ENCODE measurements at regions not wholly inside any gene's neighbourhood (a gene's known extent, or its start where the extent isn't known, plus 50 kb on each side); places are given as distances from the start of the nearest gene placed in this dataset.

DNA sequence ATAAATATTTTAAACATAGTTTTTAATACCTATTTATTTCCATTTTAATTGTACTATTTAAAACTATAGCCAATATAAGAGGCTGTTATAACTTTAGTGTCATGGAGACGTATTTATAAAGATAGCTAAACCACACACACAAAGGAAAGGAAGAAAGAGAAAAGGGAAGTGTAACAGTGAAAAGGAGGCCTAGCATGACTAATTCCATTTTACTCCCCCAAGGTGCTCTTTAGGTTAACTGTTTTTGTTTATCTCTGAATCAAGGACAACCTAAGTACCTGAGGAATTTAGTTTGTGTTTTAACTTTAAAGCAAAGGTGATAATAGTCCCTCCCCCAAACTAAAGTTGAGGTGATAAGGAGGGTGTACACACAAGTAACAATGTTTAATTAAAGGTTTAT, 1188.9 kb upstream of the C9orf72 start (continued):
- TF ChIP-seq, protein P1, sequence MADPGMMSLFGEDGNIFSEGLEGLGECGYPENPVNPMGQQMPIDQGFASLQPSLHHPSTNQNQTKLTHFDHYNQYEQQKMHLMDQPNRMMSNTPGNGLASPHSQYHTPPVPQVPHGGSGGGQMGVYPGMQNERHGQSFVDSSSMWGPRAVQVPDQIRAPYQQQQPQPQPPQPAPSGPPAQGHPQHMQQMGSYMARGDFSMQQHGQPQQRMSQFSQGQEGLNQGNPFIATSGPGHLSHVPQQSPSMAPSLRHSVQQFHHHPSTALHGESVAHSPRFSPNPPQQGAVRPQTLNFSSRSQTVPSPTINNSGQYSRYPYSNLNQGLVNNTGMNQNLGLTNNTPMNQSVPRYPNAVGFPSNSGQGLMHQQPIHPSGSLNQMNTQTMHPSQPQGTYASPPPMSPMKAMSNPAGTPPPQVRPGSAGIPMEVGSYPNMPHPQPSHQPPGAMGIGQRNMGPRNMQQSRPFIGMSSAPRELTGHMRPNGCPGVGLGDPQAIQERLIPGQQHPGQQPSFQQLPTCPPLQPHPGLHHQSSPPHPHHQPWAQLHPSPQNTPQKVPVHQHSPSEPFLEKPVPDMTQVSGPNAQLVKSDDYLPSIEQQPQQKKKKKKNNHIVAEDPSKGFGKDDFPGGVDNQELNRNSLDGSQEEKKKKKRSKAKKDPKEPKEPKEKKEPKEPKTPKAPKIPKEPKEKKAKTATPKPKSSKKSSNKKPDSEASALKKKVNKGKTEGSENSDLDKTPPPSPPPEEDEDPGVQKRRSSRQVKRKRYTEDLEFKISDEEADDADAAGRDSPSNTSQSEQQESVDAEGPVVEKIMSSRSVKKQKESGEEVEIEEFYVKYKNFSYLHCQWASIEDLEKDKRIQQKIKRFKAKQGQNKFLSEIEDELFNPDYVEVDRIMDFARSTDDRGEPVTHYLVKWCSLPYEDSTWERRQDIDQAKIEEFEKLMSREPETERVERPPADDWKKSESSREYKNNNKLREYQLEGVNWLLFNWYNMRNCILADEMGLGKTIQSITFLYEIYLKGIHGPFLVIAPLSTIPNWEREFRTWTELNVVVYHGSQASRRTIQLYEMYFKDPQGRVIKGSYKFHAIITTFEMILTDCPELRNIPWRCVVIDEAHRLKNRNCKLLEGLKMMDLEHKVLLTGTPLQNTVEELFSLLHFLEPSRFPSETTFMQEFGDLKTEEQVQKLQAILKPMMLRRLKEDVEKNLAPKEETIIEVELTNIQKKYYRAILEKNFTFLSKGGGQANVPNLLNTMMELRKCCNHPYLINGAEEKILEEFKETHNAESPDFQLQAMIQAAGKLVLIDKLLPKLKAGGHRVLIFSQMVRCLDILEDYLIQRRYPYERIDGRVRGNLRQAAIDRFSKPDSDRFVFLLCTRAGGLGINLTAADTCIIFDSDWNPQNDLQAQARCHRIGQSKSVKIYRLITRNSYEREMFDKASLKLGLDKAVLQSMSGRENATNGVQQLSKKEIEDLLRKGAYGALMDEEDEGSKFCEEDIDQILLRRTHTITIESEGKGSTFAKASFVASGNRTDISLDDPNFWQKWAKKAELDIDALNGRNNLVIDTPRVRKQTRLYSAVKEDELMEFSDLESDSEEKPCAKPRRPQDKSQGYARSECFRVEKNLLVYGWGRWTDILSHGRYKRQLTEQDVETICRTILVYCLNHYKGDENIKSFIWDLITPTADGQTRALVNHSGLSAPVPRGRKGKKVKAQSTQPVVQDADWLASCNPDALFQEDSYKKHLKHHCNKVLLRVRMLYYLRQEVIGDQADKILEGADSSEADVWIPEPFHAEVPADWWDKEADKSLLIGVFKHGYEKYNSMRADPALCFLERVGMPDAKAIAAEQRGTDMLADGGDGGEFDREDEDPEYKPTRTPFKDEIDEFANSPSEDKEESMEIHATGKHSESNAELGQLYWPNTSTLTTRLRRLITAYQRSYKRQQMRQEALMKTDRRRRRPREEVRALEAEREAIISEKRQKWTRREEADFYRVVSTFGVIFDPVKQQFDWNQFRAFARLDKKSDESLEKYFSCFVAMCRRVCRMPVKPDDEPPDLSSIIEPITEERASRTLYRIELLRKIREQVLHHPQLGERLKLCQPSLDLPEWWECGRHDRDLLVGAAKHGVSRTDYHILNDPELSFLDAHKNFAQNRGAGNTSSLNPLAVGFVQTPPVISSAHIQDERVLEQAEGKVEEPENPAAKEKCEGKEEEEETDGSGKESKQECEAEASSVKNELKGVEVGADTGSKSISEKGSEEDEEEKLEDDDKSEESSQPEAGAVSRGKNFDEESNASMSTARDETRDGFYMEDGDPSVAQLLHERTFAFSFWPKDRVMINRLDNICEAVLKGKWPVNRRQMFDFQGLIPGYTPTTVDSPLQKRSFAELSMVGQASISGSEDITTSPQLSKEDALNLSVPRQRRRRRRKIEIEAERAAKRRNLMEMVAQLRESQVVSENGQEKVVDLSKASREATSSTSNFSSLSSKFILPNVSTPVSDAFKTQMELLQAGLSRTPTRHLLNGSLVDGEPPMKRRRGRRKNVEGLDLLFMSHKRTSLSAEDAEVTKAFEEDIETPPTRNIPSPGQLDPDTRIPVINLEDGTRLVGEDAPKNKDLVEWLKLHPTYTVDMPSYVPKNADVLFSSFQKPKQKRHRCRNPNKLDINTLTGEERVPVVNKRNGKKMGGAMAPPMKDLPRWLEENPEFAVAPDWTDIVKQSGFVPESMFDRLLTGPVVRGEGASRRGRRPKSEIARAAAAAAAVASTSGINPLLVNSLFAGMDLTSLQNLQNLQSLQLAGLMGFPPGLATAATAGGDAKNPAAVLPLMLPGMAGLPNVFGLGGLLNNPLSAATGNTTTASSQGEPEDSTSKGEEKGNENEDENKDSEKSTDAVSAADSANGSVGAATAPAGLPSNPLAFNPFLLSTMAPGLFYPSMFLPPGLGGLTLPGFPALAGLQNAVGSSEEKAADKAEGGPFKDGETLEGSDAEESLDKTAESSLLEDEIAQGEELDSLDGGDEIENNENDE (IDR thresholded peaks at IDR 0.05; ENCODE audit: insufficient replicate concordance, low read length): peak; percentile 56
- no peak for TF ChIP-seq ASH2L (IDR thresholded peaks at IDR 0.05; ENCODE audit: low read length)
